ENCODE measurements at regions not wholly inside any gene's neighbourhood (a gene's known extent, or its start where the extent isn't known, plus 50 kb on each side); places are given as distances from the start of the nearest gene placed in this dataset.

GRCh38 chr9:88813638-88814209 is 177.5 kb upstream of the S1PR3 start:
- H3K4me3 ChIP-seq (ENCODE audit: low read depth in 1 of 3, low read length in 3 of 3) = no peak overlapping the region
- H3K9me3 ChIP-seq (ENCODE audit: control insufficient read depth in 4 of 4, low read length in 3 of 4) = no peaks in the 10 kb centered on the region
- peaks cover 0 to 1% (median 0%) of the 10 kb centered on the region in 4 donors for H3K4me1 ChIP-seq (ENCODE audit: control insufficient read depth in 4 of 4, insufficient read depth in 4 of 4, low read length in 3 of 4)
- 77% methylated on average over 8 of the region's 8 CpGs for WGBS
- no peak for TF ChIP-seq RAD21 (IDR thresholded peaks at IDR 0.05)
- TF ChIP-seq HNF4G (IDR thresholded peaks at IDR 0.05) = no peak
- no peak for TF ChIP-seq NR2F2 (IDR thresholded peaks at IDR 0.05)
- TF ChIP-seq ZBTB33 (IDR thresholded peaks at IDR 0.05) = no peak
- no peak for TF ChIP-seq REST (IDR thresholded peaks at IDR 0.05)
- TF ChIP-seq FOXA1 (IDR thresholded peaks at IDR 0.05) = no peak
- no peak for TF ChIP-seq CTCF (IDR thresholded peaks at IDR 0.05; ENCODE audit: low read depth, low read length, missing input control)
- no peak for TF ChIP-seq JUND (IDR thresholded peaks at IDR 0.05)
- no peak for TF ChIP-seq ATF3 (IDR thresholded peaks at IDR 0.05)
- no peak for TF ChIP-seq GABPA (IDR thresholded peaks at IDR 0.05 in 1 of 2, conservative IDR thresholded peaks at IDR 0.05 in 1 of 2)
- no peak for TF ChIP-seq SP1 (IDR thresholded peaks at IDR 0.05)
- no peak for TF ChIP-seq MAX (IDR thresholded peaks at IDR 0.05)
- TF ChIP-seq YY1 (IDR thresholded peaks at IDR 0.05) = no peak
- no peak for TF ChIP-seq RXRA (IDR thresholded peaks at IDR 0.05)
- TF ChIP-seq TAF1 (conservative IDR thresholded peaks at IDR 0.05) = no peak
- TF ChIP-seq EGR1 (IDR thresholded peaks at IDR 0.05; ENCODE audit: low read depth in 2 of 2) = no peak
- no peak for TF ChIP-seq FOXA2 (IDR thresholded peaks at IDR 0.05)
- TF ChIP-seq HNF4A (conservative IDR thresholded peaks at IDR 0.05) = no peak
- H3K36me3 ChIP-seq (ENCODE audit: control insufficient read depth in 4 of 4, insufficient read depth in 3 of 4, low read depth in 1 of 4, low read length in 3 of 4) = no peaks in the 10 kb centered on the region
- H3K27ac ChIP-seq (ENCODE audit: low read depth in 1 of 2, low read length in 2 of 2) = no peak overlapping the region
- no peak for DNase-seq (ENCODE audit: low spot score)
- peaks cover 0 to 5% (median 0%) of the 10 kb centered on the region in 4 donors for H3K27me3 ChIP-seq (ENCODE audit: control insufficient read depth in 4 of 4, insufficient read depth in 4 of 4, low read length in 3 of 4)
- no peak overlapping the region for H3K9ac ChIP-seq (ENCODE audit: low read depth in 1 of 2, low read length in 2 of 2)

All from liver (tissue), 8 donors.